IPS-18a (cell line): ENCODE measurements at regions not wholly inside any gene's neighbourhood (a gene's known extent, or its start where the extent isn't known, plus 50 kb on each side); places are given as distances from the start of the nearest gene placed in this dataset.

ENCODE experiments used
- H3K27ac ChIP-seq: one replicate; pipeline ENCODE4 v1.5.1; 2013; ENCODE audit warnings: low read length
- H3K27me3 ChIP-seq: one replicate; pipeline ENCODE4 v1.6.1; 2013; ENCODE audit warnings: mild to moderate bottlenecking, low read length; ENCODE audit not compliant: control insufficient read depth, insufficient read depth
- H3K36me3 ChIP-seq: one replicate; pipeline ENCODE4 v1.6.1; 2013; ENCODE audit warnings: low read depth, low read length; ENCODE audit not compliant: control insufficient read depth
- H3K4me1 ChIP-seq: one replicate; pipeline ENCODE4 v1.6.1; 2013; ENCODE audit warnings: low read depth, low read length; ENCODE audit not compliant: control insufficient read depth
- H3K4me3 ChIP-seq: one replicate; pipeline ENCODE4 v1.5.1; 2013; ENCODE audit warnings: low read length
- H3K9ac ChIP-seq: one replicate; pipeline ENCODE4 v1.6.1; 2013; ENCODE audit warnings: mild to moderate bottlenecking, low read length, moderate library complexity
- H3K9me3 ChIP-seq: one replicate; pipeline ENCODE4 v1.6.1; 2013; ENCODE audit warnings: low read depth, low read length; ENCODE audit not compliant: control insufficient read depth

DNA sequence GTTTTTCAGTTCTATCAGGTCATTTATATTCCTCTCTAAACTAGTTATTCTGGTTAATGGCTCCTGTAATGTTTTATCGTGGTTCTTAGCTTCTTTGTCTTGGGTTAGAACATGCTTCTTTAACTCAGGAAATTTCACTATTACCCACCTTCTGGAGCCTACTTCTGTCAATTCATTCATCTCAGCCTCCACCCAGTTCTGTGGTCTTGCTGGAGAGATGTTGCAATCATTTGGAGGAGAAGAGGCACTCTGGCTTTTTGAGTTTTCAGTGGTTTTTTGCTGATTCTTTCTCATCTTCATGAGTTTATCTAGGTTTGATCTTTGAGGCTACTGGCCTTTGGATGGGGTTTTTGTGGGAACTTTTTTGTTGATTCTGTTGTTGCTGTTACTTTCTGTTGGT is 213.0 kb downstream of the BRINP2 start:
- H3K9me3 ChIP-seq = no peaks in the 10 kb centered on the region
- H3K9ac ChIP-seq = no peak overlapping the region
- H3K4me3 ChIP-seq = no peak overlapping the region
- H3K4me1 ChIP-seq = no peaks in the 10 kb centered on the region
- H3K27ac ChIP-seq = no peak overlapping the region
- no peaks in the 10 kb centered on the region for H3K36me3 ChIP-seq
- H3K27me3 ChIP-seq = no peaks in the 10 kb centered on the region

- no peaks in the 10 kb centered on the region for H3K36me3 ChIP-seq
- H3K4me1 ChIP-seq = no peaks in the 10 kb centered on the region
- H3K4me3 ChIP-seq = no peak overlapping the region
- H3K9me3 ChIP-seq = no peaks in the 10 kb centered on the region
- no peak overlapping the region for H3K9ac ChIP-seq
- H3K27ac ChIP-seq = no peak overlapping the region
- no peaks in the 10 kb centered on the region for H3K27me3 ChIP-seq
Observed at GRCh38 chr1:177377866-177378265, 207.1 kb downstream of the BRINP2 start.

DNA sequence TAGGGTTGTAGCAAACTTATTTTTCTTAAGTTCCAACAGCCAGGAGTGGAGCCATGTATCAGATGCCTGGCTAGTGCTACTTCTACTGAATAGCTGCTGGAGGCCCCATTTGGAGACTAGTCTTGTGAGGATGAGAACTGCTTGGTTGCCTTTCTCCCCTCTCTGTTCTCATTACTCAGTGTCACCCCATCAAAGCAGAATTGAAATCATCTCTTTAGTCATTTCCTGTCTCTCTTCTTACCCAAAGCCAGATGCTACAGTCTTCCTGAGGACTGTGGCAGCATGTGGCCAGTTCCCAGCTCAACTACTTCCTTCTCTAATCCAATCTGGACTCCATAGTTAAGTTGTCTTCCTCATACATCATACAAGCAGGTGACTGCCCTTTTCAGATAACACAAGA is 197.5 kb downstream of the BRINP2 start:
- Histone ChIP-seq H3K4me3 (no peak overlapping the region), H3K36me3 (no peaks in the 10 kb centered on the region), H3K9ac (no peak overlapping the region), H3K4me1 (no peaks in the 10 kb centered on the region), H3K27me3 (no peaks in the 10 kb centered on the region), H3K9me3 (no peaks in the 10 kb centered on the region), H3K27ac (no peak overlapping the region)

GRCh38 chr1:177366091-177366490 is 195.3 kb downstream of the BRINP2 start:
- H3K9ac ChIP-seq = no peak overlapping the region
- no peaks in the 10 kb centered on the region for H3K27me3 ChIP-seq
- no peak overlapping the region for H3K4me3 ChIP-seq
- H3K4me1 ChIP-seq = no peaks in the 10 kb centered on the region
- H3K27ac ChIP-seq = no peak overlapping the region
- H3K9me3 ChIP-seq = no peaks in the 10 kb centered on the region
- H3K36me3 ChIP-seq = no peaks in the 10 kb centered on the region

GRCh38 chr1:177360791-177361190 is 190.0 kb downstream of the BRINP2 start:
- no peaks in the 10 kb centered on the region for H3K4me1 ChIP-seq
- H3K27me3 ChIP-seq = no peaks in the 10 kb centered on the region
- no peak overlapping the region for H3K9ac ChIP-seq
- H3K9me3 ChIP-seq = no peaks in the 10 kb centered on the region
- H3K36me3 ChIP-seq = no peaks in the 10 kb centered on the region
- H3K4me3 ChIP-seq = no peak overlapping the region
- H3K27ac ChIP-seq = no peak overlapping the region

- Histone ChIP-seq H3K4me3 (no peak overlapping the region), H3K4me1 (peaks cover 12% of the 10 kb centered on the region), H3K9me3 (no peaks in the 10 kb centered on the region), H3K36me3 (no peaks in the 10 kb centered on the region), H3K27ac (no peak overlapping the region), H3K9ac (no peak overlapping the region), H3K27me3 (no peaks in the 10 kb centered on the region)
Observed at GRCh38 chr1:177356674-177357435, 186.1 kb downstream of the BRINP2 start.

- no peaks in the 10 kb centered on the region for H3K9me3 ChIP-seq
- H3K27me3 ChIP-seq = no peaks in the 10 kb centered on the region
- H3K36me3 ChIP-seq = no peaks in the 10 kb centered on the region
- no peak overlapping the region for H3K4me3 ChIP-seq
- H3K27ac ChIP-seq = no peak overlapping the region
- no peak overlapping the region for H3K9ac ChIP-seq
- H3K4me1 ChIP-seq = peaks cover 12% of the 10 kb centered on the region
Observed at GRCh38 chr1:177355575-177355974, 184.8 kb downstream of the BRINP2 start.

DNA sequence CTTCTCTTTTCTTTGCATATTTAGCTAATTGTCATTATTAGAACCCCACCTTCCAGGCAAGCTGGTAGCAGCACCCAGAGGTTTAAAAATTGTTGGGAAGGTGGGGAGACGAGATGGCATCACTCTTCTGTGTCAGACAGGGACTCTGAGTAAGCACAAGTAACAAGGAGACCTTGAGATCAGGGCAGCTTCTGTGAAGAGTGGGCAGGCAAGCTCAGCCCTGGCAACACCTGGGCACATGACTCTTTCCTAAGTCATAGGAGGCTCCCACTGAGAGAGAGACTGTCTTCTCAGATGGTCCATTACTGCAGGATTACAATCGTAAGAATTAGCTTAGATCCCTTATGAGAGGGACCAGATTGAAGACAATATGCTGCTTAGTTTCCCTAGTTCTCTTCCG is 183.5 kb downstream of the BRINP2 start:
- no peaks in the 10 kb centered on the region for H3K36me3 ChIP-seq
- H3K27me3 ChIP-seq = no peaks in the 10 kb centered on the region
- no peak overlapping the region for H3K9ac ChIP-seq
- peaks cover 12% of the 10 kb centered on the region for H3K4me1 ChIP-seq
- no peak overlapping the region for H3K4me3 ChIP-seq
- no peak overlapping the region for H3K27ac ChIP-seq
- no peaks in the 10 kb centered on the region for H3K9me3 ChIP-seq

DNA sequence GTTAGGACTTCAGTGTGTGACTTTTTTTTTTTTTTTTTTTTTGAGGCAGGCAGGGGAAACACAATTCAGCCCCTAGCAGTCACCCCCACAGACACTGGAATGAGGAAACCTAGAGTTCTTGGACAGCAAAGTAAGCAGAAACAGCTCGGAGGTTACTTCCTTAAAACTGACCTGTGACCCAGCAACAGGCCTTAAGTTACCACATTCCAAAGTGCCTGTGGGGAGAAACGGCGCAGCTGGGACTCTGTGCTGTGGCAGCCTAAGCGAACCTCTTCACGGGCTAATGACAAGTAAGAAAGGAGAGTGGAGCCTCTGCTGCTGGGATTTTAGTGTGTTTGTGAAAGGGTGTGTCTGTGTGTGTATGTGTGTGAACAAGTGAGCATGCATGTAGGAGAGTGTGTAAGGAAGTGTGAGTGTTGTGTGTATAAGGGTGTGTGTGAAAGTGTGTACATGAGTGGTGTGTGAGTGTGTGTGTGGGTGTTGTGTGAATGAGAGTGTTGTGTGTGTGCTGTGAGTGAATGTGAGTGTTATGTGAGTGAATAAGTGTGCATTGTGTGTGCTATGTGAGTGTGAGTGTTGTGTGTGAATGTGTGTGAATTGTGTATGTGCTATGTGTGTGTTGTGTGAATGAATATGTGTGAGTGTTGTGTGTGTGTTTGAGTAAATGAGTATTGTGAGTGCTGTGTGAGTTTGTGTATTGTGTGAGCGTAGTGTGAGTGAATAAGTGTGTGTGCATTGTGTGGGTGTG is 180.8 kb downstream of the BRINP2 start:
- H3K9ac ChIP-seq = no peak overlapping the region
- H3K27ac ChIP-seq = no peak overlapping the region
- H3K4me1 ChIP-seq = peaks cover 12% of the 10 kb centered on the region
- no peak overlapping the region for H3K4me3 ChIP-seq
- H3K36me3 ChIP-seq = no peaks in the 10 kb centered on the region
- no peaks in the 10 kb centered on the region for H3K9me3 ChIP-seq
- H3K27me3 ChIP-seq = no peaks in the 10 kb centered on the region

DNA sequence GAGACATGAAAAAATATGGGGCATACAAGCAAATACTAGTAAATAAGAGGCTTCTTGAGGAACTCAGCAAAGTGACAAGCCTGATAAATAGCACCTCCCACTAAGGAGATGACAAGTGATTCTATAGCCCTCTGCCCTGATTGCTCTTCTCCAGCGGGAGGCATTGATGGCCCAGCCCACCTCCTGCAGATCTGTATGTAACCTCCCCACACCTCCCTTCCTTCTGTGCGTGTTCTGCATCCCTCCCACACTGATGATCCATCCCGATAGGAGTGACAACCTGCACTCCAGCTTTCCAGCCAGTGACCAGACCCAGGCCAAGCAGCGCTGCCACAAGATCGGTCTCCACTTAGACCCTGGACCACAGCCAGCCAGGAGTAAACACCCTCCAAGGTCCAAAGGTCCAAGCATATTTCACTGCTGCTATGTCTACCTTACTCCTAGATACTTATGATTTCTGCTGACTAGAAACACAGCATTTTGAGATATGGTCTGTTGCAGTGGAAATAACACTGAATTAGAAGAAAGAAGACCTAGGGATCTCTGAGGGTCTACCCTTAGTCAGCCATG is 176.1 kb downstream of the BRINP2 start:
- H3K27ac ChIP-seq = no peak overlapping the region
- H3K4me1 ChIP-seq = no peaks in the 10 kb centered on the region
- no peak overlapping the region for H3K4me3 ChIP-seq
- H3K9ac ChIP-seq = no peak overlapping the region
- no peaks in the 10 kb centered on the region for H3K36me3 ChIP-seq
- no peaks in the 10 kb centered on the region for H3K9me3 ChIP-seq
- no peaks in the 10 kb centered on the region for H3K27me3 ChIP-seq

DNA sequence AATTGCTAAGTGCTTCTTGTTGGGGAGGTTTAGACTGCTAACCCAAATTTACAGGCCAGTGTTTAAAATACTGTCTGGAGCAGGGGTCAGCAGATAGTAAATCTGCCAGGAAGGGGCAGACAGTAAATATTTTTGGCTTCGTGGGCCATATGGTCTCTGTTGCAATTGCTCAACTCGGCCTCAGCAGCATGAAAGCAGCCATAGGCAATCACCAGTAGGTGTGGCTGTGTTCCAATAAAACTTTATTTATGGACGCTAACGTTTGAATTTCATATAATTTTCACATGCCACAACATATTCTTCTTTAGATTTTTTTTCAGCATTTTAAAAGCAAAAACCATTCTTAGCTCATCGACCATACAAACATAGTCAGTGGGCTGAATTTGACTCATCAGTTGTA is 172.7 kb downstream of the BRINP2 start:
- Histone ChIP-seq H3K4me1 (no peaks in the 10 kb centered on the region), H3K27me3 (no peaks in the 10 kb centered on the region), H3K36me3 (no peaks in the 10 kb centered on the region), H3K9me3 (no peaks in the 10 kb centered on the region), H3K27ac (no peak overlapping the region), H3K4me3 (no peak overlapping the region), H3K9ac (no peak overlapping the region)
